OCI-LY7 (cell line): ENCODE measurements at regions not wholly inside any gene's neighbourhood (a gene's known extent, or its start where the extent isn't known, plus 50 kb on each side); places are given as distances from the start of the nearest gene placed in this dataset.

Experiments
- EZH2phosphoT487 ChIP-seq: fragments of 200-600 bp; sonication (generic); IDR thresholded peaks from 2 replicates; pipeline ENCODE4 v1.6.1; 2018; ENCODE audit warnings: low read depth, borderline replicate concordance, mild to moderate bottlenecking, mixed run types, antibody characterized with exemption, low read length, moderate library complexity, mixed read lengths
- TF ChIP-seq, protein P1 (sequence below): fragments of 200-600 bp; sonication (generic); conservative IDR thresholded peaks from 2 replicates; pipeline ENCODE4 v1.5.1; 2014; ENCODE audit warnings: mild to moderate bottlenecking, antibody characterized with exemption, low read length, moderate library complexity, mixed read lengths

DNA sequence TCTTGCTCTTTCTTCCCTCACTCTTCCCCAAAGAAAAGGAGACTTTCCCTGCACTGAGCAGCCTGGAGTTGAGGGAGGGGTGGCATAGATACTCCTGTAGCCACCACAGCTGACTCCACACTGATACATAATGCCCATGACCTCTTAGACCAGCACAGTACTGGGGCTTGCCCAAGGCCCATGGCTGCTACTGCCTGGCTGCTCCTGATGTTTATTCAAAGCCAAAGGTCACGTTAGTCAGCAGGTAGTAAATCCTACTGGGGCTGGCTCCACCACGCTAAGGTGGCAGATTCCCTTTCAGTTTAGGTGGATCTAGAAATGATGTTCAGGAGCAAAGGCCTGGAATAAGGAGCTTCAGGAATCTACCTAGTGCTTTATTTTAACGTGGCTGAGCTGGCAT is 212.7 kb downstream of the C3orf38 start:
- TF ChIP-seq, protein P1, sequence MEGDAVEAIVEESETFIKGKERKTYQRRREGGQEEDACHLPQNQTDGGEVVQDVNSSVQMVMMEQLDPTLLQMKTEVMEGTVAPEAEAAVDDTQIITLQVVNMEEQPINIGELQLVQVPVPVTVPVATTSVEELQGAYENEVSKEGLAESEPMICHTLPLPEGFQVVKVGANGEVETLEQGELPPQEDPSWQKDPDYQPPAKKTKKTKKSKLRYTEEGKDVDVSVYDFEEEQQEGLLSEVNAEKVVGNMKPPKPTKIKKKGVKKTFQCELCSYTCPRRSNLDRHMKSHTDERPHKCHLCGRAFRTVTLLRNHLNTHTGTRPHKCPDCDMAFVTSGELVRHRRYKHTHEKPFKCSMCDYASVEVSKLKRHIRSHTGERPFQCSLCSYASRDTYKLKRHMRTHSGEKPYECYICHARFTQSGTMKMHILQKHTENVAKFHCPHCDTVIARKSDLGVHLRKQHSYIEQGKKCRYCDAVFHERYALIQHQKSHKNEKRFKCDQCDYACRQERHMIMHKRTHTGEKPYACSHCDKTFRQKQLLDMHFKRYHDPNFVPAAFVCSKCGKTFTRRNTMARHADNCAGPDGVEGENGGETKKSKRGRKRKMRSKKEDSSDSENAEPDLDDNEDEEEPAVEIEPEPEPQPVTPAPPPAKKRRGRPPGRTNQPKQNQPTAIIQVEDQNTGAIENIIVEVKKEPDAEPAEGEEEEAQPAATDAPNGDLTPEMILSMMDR, result no peak
- TF ChIP-seq EZH2phosphoT487, result no peak
